Left ventricle myocardium inferior (tissue), 1 donor: ENCODE measurements at regions not wholly inside any gene's neighbourhood (a gene's known extent, or its start where the extent isn't known, plus 50 kb on each side); places are given as distances from the start of the nearest gene placed in this dataset.
"Not testable (repeated sequence)": the region's sequence is repeated elsewhere in the genome, so short reads cannot be mapped to it uniquely, and the experiment has no call there.

Experiments
- DNase-seq: peaks from one replicate; pipeline ENCODE4 v3.0.0-alpha.2; 2020
- H3K27ac ChIP-seq: fragments of 200-600 bp; replicated peaks from 2 replicates; pipeline ENCODE4 v1.8.0; 2021
- H3K27me3 ChIP-seq: fragments of 200-600 bp; 2 replicates; pipeline ENCODE4 v1.8.0; 2021; ENCODE audit warnings: low read depth
- H3K36me3 ChIP-seq: fragments of 200-600 bp; 2 replicates; pipeline ENCODE4 v1.8.0; 2021
- H3K4me1 ChIP-seq: fragments of 200-600 bp; 2 replicates; pipeline ENCODE4 v1.8.0; 2021
- H3K4me3 ChIP-seq: fragments of 200-600 bp; 2 replicates; pipeline ENCODE4 v1.8.0; 2021; ENCODE audit warnings: mild to moderate bottlenecking, moderate library complexity
- H3K9me3 ChIP-seq: fragments of 200-600 bp; replicated peaks from 2 replicates; pipeline ENCODE4 v1.8.0; 2021
- CTCF ChIP-seq: fragments of 200-600 bp; IDR thresholded peaks from 2 replicates; pipeline ENCODE4 v1.8.0; 2021; ENCODE audit warnings: antibody characterized with exemption, mild to moderate bottlenecking, borderline replicate concordance
- intact Hi-C: fragments of 100-400 bp; cut with micrococcal nuclease; formaldehyde crosslinking; loops from one replicate; pipeline ENCODE4 v1.11.0; 2022
- donor health status: DM: no; HTN: yes; CAD: no; lungs with severe emphysema.

GRCh38 chr5:5881294-5881693, 458.8 kb downstream of the ICE1 start:
- Histone ChIP-seq H3K27ac (no peak overlapping the region), H3K4me1 (no peaks in the 10 kb centered on the region), H3K4me3 (no peak overlapping the region), H3K36me3 (no peaks in the 10 kb centered on the region), H3K27me3 (peaks cover 52% of the 10 kb centered on the region), H3K9me3 (no peaks in the 10 kb centered on the region)
- TF ChIP-seq CTCF: peak; percentile 49
- intact Hi-C loops: no loop called here
- no peak for DNase-seq

GRCh38 chr5:5880077-5880763, 457.7 kb downstream of the ICE1 start:
- intact Hi-C loops: no loop called here
- no peak for DNase-seq
- Histone ChIP-seq H3K36me3 (no peaks in the 10 kb centered on the region), H3K27ac (no peak overlapping the region), H3K9me3 (no peaks in the 10 kb centered on the region), H3K4me1 (no peaks in the 10 kb centered on the region), H3K4me3 (no peak overlapping the region), H3K27me3 (peaks cover 51% of the 10 kb centered on the region)
- TF ChIP-seq CTCF: no peak

- Histone ChIP-seq H3K4me3 (no peak overlapping the region), H3K27me3 (no peaks in the 10 kb centered on the region), H3K36me3 (no peaks in the 10 kb centered on the region), H3K27ac (no peak overlapping the region), H3K9me3 (no peaks in the 10 kb centered on the region), H3K4me1 (no peaks in the 10 kb centered on the region)
- no peak for DNase-seq
- intact Hi-C loops: no loop called here
- TF ChIP-seq CTCF: no peak
Measured at GRCh38 chr5:5857396-5857795, 434.9 kb downstream of the ICE1 start.

- Histone ChIP-seq H3K27ac (no peak overlapping the region), H3K36me3 (no peaks in the 10 kb centered on the region), H3K4me3 (no peak overlapping the region), H3K27me3 (peaks cover 4% of the 10 kb centered on the region), H3K9me3 (peaks cover 3% of the 10 kb centered on the region), H3K4me1 (no peaks in the 10 kb centered on the region)
- DNase-seq: no peak
- intact Hi-C loops: no loop called here
- TF ChIP-seq CTCF: no peak
Measured at GRCh38 chr5:5854087-5854486, 431.6 kb downstream of the ICE1 start.

GRCh38 chr5:5838493-5838892, 416.0 kb downstream of the ICE1 start:
- Histone ChIP-seq H3K4me3 (no peak overlapping the region), H3K36me3 (no peaks in the 10 kb centered on the region), H3K27ac (no peak overlapping the region), H3K27me3 (no peaks in the 10 kb centered on the region), H3K9me3 (no peaks in the 10 kb centered on the region), H3K4me1 (no peaks in the 10 kb centered on the region)
- no peak for DNase-seq
- TF ChIP-seq CTCF: no peak
- intact Hi-C loops: no loop called here

GRCh38 chr5:5831622-5832021, 409.1 kb downstream of the ICE1 start:
- H3K4me1 ChIP-seq, intact Hi-C loops, H3K9me3 ChIP-seq, H3K27ac ChIP-seq, H3K36me3 ChIP-seq, H3K27me3 ChIP-seq, DNase-seq, H3K4me3 ChIP-seq: not testable (repeated sequence)
